Peyer's patch (tissue), 4 donors: ENCODE measurements at regions not wholly inside any gene's neighbourhood (a gene's known extent, or its start where the extent isn't known, plus 50 kb on each side); places are given as distances from the start of the nearest gene placed in this dataset.

Experiments used
- DNase-seq, 3 donors: peaks; one replicate each; pipeline ENCODE4 v3.0.0-alpha.2; 2017 to 2019
- H3K27ac ChIP-seq, 4 donors: fragments of 200-600 bp; sonication (generic); one replicate each; pipeline ENCODE4 v1.5.1; 2016 to 2019
- H3K27me3 ChIP-seq, 2 donors: fragments of 200-600 bp; sonication (generic); one replicate each; pipeline ENCODE4 v1.5.1; 2019
- H3K36me3 ChIP-seq, 3 donors: fragments of 200-600 bp; sonication (generic); one replicate each; pipeline ENCODE4 v1.5.1; 2016 to 2019
- H3K4me1 ChIP-seq, 4 donors: fragments of 200-600 bp; sonication (generic); one replicate each; pipeline ENCODE4 v1.5.1; 2016 to 2019
- H3K4me3 ChIP-seq, 4 donors: fragments of 200-600 bp; sonication (generic); 1 replicate in 3 of 4; 2 replicates in 1 of 4; pipeline ENCODE4 v1.5.1; 2016 to 2019; ENCODE audit warnings: mild to moderate bottlenecking in 1 of 4
- H3K9me3 ChIP-seq, 4 donors: fragments of 200-600 bp; sonication (generic); one replicate each; pipeline ENCODE4 v1.5.1; 2016 to 2019; ENCODE audit warnings: mild to moderate bottlenecking in 1 of 4
- POLR2A ChIP-seq, 2 donors: fragments of 450-650 bp; IDR thresholded peaks; one replicate each; pipeline ENCODE4 v1.5.1; 2017; ENCODE audit warnings: antibody characterized with exemption in 2 of 2, mild to moderate bottlenecking in 2 of 2, moderate library complexity in 2 of 2
- TF ChIP-seq, protein P1 (sequence below), 6 experiments: fragments of 450-650 bp in 4 of 6; fragments of 200-600 bp in 2 of 6; sonication (generic) in 1 of 6; IDR thresholded peaks; one replicate each; pipeline ENCODE4 v1.5.1; 2017 to 2019; ENCODE audit warnings: antibody characterized with exemption in 6 of 6, mild to moderate bottlenecking in 3 of 6, moderate library complexity in 1 of 6

- Histone ChIP-seq H3K36me3 (no peaks in the 10 kb centered on the region), H3K4me1 (no peaks in the 10 kb centered on the region), H3K27ac (no peak overlapping the region), H3K27me3 (no peaks in the 10 kb centered on the region), H3K4me3 (no peak overlapping the region), H3K9me3 (no peaks in the 10 kb centered on the region)
- TF ChIP-seq POLR2A (IDR thresholded peaks at IDR 0.05), result no peak
- TF ChIP-seq, protein P1, sequence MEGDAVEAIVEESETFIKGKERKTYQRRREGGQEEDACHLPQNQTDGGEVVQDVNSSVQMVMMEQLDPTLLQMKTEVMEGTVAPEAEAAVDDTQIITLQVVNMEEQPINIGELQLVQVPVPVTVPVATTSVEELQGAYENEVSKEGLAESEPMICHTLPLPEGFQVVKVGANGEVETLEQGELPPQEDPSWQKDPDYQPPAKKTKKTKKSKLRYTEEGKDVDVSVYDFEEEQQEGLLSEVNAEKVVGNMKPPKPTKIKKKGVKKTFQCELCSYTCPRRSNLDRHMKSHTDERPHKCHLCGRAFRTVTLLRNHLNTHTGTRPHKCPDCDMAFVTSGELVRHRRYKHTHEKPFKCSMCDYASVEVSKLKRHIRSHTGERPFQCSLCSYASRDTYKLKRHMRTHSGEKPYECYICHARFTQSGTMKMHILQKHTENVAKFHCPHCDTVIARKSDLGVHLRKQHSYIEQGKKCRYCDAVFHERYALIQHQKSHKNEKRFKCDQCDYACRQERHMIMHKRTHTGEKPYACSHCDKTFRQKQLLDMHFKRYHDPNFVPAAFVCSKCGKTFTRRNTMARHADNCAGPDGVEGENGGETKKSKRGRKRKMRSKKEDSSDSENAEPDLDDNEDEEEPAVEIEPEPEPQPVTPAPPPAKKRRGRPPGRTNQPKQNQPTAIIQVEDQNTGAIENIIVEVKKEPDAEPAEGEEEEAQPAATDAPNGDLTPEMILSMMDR (IDR thresholded peaks at IDR 0.05), result no peak
- no peak for DNase-seq
Measured at GRCh38 chr16:48487287-48487686, 102.1 kb upstream of the SIAH1 start.

DNA sequence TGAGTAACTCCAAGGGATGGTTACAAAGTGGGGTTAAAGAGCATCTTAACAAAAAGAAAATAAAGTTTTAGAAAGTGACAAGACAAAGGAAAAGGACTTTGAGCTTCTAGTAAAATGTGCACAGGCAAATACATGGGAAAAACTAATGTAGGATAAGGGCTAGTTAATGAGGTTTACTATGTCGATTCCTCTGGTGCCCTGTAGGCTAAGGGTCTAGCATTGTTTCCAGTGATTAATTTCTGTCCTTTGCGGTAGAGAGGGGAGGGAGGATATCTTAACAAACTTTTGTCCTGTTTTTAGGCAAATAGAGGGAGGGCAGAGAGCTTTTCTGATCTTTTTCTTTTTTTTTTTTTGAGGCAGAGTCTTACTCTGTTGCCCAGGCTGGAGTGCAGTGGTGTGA lies 96.6 kb upstream of the SIAH1 start:
- Histone ChIP-seq H3K9me3 (no peaks in the 10 kb centered on the region), H3K27ac (no peak overlapping the region), H3K36me3 (no peaks in the 10 kb centered on the region), H3K4me1 (no peaks in the 10 kb centered on the region), H3K4me3 (no peak overlapping the region), H3K27me3 (no peaks in the 10 kb centered on the region)
- no peak for TF ChIP-seq POLR2A (IDR thresholded peaks at IDR 0.05)
- TF ChIP-seq, protein P1 (IDR thresholded peaks at IDR 0.05), result no peak
- no peak for DNase-seq

- DNase-seq, result no peak
- Histone ChIP-seq H3K4me1 (no peaks in the 10 kb centered on the region), H3K27ac (no peak overlapping the region), H3K27me3 (no peaks in the 10 kb centered on the region), H3K36me3 (no peaks in the 10 kb centered on the region), H3K9me3 (no peaks in the 10 kb centered on the region), H3K4me3 (no peak overlapping the region)
- TF ChIP-seq POLR2A (IDR thresholded peaks at IDR 0.05), result no peak
- TF ChIP-seq, protein P1 (IDR thresholded peaks at IDR 0.05), result no peak
Measured at GRCh38 chr16:48481211-48481610, 96.0 kb upstream of the SIAH1 start.

- H3K27me3 ChIP-seq, result no peaks in the 10 kb centered on the region
- no peak overlapping the region for H3K4me3 ChIP-seq
- no peak overlapping the region for H3K27ac ChIP-seq
- DNase-seq, result no peak
- TF ChIP-seq, protein P1 (IDR thresholded peaks at IDR 0.05), result no peak
- no peak for TF ChIP-seq POLR2A (IDR thresholded peaks at IDR 0.05)
- no peaks in the 10 kb centered on the region for H3K4me1 ChIP-seq
- H3K36me3 ChIP-seq, result no peaks in the 10 kb centered on the region
- no peaks in the 10 kb centered on the region for H3K9me3 ChIP-seq
Measured at GRCh38 chr16:48479955-48480354, 94.7 kb upstream of the SIAH1 start.

DNA sequence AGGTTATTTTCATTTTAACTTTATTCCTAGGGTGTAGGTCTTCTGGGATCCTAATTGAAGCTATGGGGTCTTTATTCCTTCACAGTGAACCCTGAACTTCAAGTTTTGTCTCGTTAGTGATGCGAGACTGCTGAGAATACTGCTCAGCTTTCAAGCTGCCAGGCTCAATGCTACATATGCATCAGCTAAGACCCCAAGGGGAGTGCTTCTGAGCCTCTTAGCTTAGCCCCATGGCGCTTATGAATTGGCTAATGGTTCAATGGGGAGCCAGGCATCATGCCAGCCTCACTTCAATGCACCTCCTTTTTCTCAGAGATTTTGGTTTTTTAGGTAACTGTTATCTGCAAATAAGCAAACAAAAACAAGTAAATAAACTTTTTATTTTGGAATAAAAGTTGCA lies 94.1 kb upstream of the SIAH1 start:
- no peaks in the 10 kb centered on the region for H3K9me3 ChIP-seq
- no peak for DNase-seq
- no peak for TF ChIP-seq POLR2A (IDR thresholded peaks at IDR 0.05)
- TF ChIP-seq, protein P1 (IDR thresholded peaks at IDR 0.05), result no peak
- H3K4me3 ChIP-seq, result no peak overlapping the region
- H3K27me3 ChIP-seq, result no peaks in the 10 kb centered on the region
- H3K27ac ChIP-seq, result no peak overlapping the region
- no peaks in the 10 kb centered on the region for H3K36me3 ChIP-seq
- H3K4me1 ChIP-seq, result no peaks in the 10 kb centered on the region

DNA sequence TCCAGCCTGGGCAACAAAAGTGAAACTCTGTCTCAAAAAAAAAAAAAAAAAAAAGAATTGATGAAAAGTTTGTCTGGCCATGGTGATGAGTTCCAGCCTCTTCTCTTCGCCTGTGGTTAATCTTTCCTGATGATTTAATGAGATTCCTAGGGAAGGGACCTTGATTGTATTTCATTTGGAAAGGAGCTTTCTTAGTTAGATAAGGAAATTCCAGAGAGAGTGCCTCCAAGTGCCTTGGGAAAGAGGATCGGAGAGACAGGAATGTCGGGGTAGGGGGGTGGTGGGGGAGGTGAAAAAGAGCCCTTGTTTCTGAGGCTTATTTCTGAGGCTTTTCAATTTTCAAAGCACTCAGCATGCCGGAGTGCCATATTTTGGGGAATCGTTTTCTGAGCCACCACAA lies 93.2 kb upstream of the SIAH1 start:
- H3K27me3 ChIP-seq, result no peaks in the 10 kb centered on the region
- H3K4me3 ChIP-seq, result no peak overlapping the region
- no peak overlapping the region for H3K27ac ChIP-seq
- DNase-seq, result no peak
- TF ChIP-seq POLR2A (IDR thresholded peaks at IDR 0.05), result no peak
- TF ChIP-seq, protein P1 (IDR thresholded peaks at IDR 0.05), result no peak
- no peaks in the 10 kb centered on the region for H3K36me3 ChIP-seq
- no peaks in the 10 kb centered on the region for H3K4me1 ChIP-seq
- no peaks in the 10 kb centered on the region for H3K9me3 ChIP-seq
